Lower lobe of right lung (tissue), 2 donors: ENCODE measurements at regions not wholly inside any gene's neighbourhood (a gene's known extent, or its start where the extent isn't known, plus 50 kb on each side); places are given as distances from the start of the nearest gene placed in this dataset.
A peak's percentile ranks its signal among the peaks of the same experiment; 100 is the strongest.
"Not testable (repeated sequence)": the region's sequence is repeated elsewhere in the genome, so short reads cannot be mapped to it uniquely, and the experiment has no call there.

ENCODE experiments used
- ATAC-seq, 2 donors: fragments of 200-7000 bp; cut with Tn5 transposase; one replicate each; pipeline ENCODE4 v1.9.1; 2020 to 2022; ENCODE audit warnings: mild to moderate bottlenecking in 2 of 2, moderate library complexity in 2 of 2
- DNase-seq: peaks from one replicate; pipeline ENCODE4 v3.0.0-alpha.2; 2020
- H3K27ac ChIP-seq: fragments of 200-600 bp; one replicate; pipeline ENCODE4 v1.8.0; 2022
- H3K27me3 ChIP-seq: fragments of 200-600 bp; one replicate; pipeline ENCODE4 v1.8.0; 2022; ENCODE audit warnings: low read depth
- H3K36me3 ChIP-seq: fragments of 200-600 bp; one replicate; pipeline ENCODE4 v1.8.0; 2022; ENCODE audit warnings: mild to moderate bottlenecking
- H3K4me1 ChIP-seq: fragments of 200-600 bp; one replicate; pipeline ENCODE4 v1.8.0; 2022
- H3K4me3 ChIP-seq: fragments of 200-600 bp; one replicate; pipeline ENCODE4 v1.8.0; 2022; ENCODE audit warnings: mild to moderate bottlenecking
- H3K9me3 ChIP-seq: fragments of 200-600 bp; one replicate; pipeline ENCODE4 v1.8.0; 2022
- CTCF ChIP-seq: fragments of 200-600 bp; IDR thresholded peaks from one replicate; pipeline ENCODE4 v1.8.0; 2022; ENCODE audit warnings: antibody characterized with exemption, mild to moderate bottlenecking
- intact Hi-C: fragments of 100-400 bp; cut with DNase I; formaldehyde crosslinking; loops from one replicate; pipeline ENCODE4 v1.11.0; 2022
- donor health status: DM: no; HTN: yes; CAD: no; lungs with severe emphysema.

DNA sequence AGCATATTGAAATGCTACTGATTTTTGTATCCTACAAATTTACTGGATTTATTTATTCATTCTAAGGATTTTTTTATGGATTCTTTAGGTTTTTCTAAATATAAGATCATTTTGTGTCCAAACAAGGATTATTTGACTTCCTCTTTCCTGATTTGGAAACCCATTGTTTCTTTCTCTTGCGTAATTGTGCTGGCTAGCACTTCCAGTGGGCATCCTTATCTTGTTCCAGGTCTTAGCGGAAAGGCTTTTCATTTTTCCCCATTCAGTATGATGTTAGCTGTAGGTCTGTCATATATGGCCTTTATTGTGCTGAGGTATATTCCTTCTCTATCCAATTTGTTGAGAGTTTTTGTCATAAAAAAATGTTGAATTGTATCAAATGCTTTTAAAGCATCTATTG, 57.2 kb upstream of the RHOJ start:
- peaks cover 7% of the 10 kb centered on the region for H3K9me3 ChIP-seq
- no peaks in the 10 kb centered on the region for H3K27me3 ChIP-seq
- H3K4me1 ChIP-seq = no peaks in the 10 kb centered on the region
- no peak overlapping the region for H3K27ac ChIP-seq
- no peak overlapping the region for H3K4me3 ChIP-seq
- no peak for ATAC-seq
- TF ChIP-seq CTCF = no peak
- no peaks in the 10 kb centered on the region for H3K36me3 ChIP-seq
- intact Hi-C loops = no loop called here
- DNase-seq = no peak

DNA sequence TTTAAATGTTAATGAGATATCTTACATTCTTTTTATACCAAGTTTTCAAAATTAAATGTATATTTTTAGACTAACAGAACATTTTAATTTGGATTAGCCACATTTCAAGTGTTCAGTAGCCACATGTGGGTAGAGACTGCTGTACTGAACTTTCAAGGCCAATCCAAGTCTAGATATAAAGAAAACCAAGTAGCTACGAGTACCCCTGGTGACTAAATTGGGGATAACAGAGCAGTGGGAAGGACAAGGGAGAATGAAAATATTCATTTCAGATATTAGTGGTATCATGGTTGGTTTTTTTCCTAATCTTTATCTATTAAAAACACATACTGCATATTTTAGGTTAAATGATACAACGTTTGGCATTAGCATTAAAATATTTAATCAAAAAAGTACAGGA, 69.4 kb upstream of the RHOJ start:
- H3K27me3 ChIP-seq = no peaks in the 10 kb centered on the region
- no peaks in the 10 kb centered on the region for H3K9me3 ChIP-seq
- no peak overlapping the region for H3K27ac ChIP-seq
- no peaks in the 10 kb centered on the region for H3K36me3 ChIP-seq
- no peak overlapping the region for H3K4me3 ChIP-seq
- no peaks in the 10 kb centered on the region for H3K4me1 ChIP-seq
- intact Hi-C loops = no loop called here
- no peak for DNase-seq
- TF ChIP-seq CTCF = peak; percentile 23
- no peak for ATAC-seq

GRCh38 chr14:63130531-63130930, 73.7 kb upstream of the RHOJ start:
- Histone ChIP-seq H3K27me3 (no peaks in the 10 kb centered on the region), H3K36me3 (no peaks in the 10 kb centered on the region), H3K9me3 (no peaks in the 10 kb centered on the region), H3K27ac (no peak overlapping the region), H3K4me1 (no peaks in the 10 kb centered on the region), H3K4me3 (no peak overlapping the region)
- TF ChIP-seq CTCF = no peak
- ATAC-seq = no peak
- intact Hi-C loops = no loop called here
- DNase-seq = no peak

DNA sequence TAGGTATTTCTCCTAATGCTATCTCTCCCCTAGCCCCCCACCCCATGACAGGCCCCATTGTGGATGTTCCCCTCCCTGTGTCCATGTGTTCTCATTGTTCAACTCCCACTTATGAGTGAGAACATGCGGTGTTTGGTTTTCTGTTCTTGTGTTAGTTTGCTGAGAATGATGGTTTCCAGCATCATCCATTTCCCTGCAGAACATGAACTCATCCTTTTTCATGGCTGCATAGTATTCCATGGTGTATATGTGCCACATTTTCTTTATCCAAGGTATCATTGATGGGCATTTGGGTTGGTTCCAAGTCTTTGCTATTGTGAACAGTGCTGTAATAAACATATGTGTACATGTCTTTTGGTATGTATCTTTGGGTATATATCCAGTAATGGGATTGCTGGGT, 61.2 kb upstream of the KCNH5 start:
- H3K36me3 ChIP-seq, intact Hi-C loops, H3K4me3 ChIP-seq, DNase-seq, H3K27me3 ChIP-seq, H3K9me3 ChIP-seq, H3K27ac ChIP-seq, H3K4me1 ChIP-seq, ATAC-seq: not testable (repeated sequence)

DNA sequence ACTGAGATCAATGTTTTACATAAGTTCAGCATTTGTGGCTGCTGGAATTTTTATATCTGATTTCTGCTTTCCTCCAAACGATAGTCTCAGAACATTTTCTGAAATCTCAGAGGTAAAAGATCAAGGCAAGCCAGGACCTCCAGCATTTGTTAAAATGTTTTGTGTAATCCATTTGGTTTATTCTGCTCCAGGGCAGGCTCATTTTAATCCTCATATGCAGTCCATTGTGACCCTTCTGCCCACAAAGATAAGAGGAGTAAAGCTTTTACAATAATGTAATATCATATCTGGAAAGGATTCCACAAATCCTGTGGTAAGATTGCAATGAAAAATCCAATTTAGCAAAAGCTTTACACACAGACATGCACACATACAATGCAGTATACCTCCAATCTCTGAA, 55.3 kb upstream of the KCNH5 start:
- H3K27ac ChIP-seq = no peak overlapping the region
- no peak overlapping the region for H3K4me3 ChIP-seq
- DNase-seq (no peak), ATAC-seq (no peak)
- H3K36me3 ChIP-seq = no peaks in the 10 kb centered on the region
- no peaks in the 10 kb centered on the region for H3K27me3 ChIP-seq
- no peak for TF ChIP-seq CTCF
- intact Hi-C loops = no loop called here
- H3K9me3 ChIP-seq = no peaks in the 10 kb centered on the region
- H3K4me1 ChIP-seq = no peaks in the 10 kb centered on the region

DNA sequence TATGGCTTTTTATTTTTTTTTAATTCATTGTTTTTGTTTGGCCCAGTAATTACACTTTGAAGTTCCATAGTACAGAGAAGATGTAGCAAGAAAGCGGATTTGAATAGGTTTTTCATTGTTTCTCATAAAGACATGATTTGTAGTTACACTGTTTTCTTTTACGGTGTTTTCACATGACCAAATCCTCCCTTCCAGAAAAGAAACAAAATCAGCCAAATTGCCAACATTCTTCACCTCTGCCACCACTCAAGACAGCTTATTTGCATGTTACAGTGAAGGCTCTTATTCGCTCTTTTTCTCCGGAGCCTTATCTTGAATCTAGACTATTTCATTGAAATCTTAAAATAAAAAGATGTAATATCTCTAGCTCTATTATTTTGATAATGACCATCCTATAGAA, 50.9 kb upstream of the KCNH5 start:
- no peak overlapping the region for H3K27ac ChIP-seq
- no peak for TF ChIP-seq CTCF
- intact Hi-C loops = no loop called here
- H3K27me3 ChIP-seq = no peaks in the 10 kb centered on the region
- no peaks in the 10 kb centered on the region for H3K4me1 ChIP-seq
- DNase-seq (no peak), ATAC-seq (no peak)
- no peaks in the 10 kb centered on the region for H3K9me3 ChIP-seq
- no peak overlapping the region for H3K4me3 ChIP-seq
- H3K36me3 ChIP-seq = no peaks in the 10 kb centered on the region
